HG03097 (cell line): ENCODE measurements at regions not wholly inside any gene's neighbourhood (a gene's known extent, or its start where the extent isn't known, plus 50 kb on each side); places are given as distances from the start of the nearest gene placed in this dataset.

Experiments
- ATAC-seq: cut with Tn5 transposase; IDR thresholded peaks from one replicate; pipeline ENCODE4 v1.9.1; 2021; ENCODE audit not compliant: unreplicated experiment, low FRiP score

DNA sequence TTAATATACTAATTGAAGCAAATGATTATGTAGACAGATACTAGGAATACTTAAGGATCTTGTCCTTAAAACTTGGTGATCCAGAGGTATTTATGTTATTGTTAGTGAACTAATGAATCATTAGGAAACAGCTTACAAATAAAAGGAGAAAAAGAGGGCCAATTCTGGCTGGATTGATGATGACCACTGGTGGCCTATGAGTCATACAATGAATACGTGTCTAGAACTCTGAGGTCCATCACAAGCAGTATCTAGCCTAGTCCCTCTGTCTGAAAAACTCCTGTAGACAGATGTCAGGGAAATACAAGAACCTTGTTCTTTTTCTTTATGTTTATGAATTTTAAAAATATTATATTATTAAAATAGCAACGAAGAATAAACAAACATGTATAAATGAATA lies 51.7 kb upstream of the RTL1 start:
- no peak for ATAC-seq

DNA sequence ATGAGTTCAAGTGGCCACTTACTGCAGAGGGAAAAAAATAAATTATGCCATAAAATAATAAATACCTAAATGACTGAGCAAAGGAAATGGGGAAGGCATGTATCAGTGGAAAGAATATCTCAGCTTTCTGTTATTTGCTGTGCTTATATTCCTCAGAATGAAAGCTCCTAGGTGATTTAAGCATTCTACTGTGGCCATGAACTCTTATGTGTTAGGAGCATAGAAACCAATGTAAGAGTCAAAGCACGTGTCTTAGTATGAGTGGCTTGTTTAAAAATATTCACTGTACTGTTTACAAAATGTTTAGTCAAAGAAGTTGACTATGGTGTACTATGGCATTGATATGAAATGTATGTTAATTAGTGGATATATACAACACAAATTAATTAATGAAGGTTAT lies 59.0 kb upstream of the RTL1 start:
- no peak for ATAC-seq

DNA sequence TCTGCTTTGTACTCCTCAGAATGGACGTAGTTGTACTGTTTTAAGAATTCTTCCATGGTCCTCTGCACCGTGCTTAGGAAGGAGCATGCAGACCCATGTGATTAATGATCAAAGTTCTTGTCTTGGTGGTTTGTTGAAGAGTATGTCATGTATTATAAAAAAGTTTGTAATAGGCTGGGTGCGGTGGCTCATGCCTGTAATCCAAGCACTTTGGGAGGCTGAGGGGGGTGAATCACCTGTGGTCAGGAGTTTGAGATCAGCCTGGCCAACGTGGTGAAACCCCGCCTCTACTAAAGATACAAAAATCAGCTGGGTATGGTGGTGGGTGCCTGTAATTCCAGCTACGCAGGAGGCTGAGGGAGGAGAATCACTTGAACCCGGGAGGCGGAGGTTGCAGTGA lies 61.8 kb upstream of the RTL1 start:
- ATAC-seq: no peak

DNA sequence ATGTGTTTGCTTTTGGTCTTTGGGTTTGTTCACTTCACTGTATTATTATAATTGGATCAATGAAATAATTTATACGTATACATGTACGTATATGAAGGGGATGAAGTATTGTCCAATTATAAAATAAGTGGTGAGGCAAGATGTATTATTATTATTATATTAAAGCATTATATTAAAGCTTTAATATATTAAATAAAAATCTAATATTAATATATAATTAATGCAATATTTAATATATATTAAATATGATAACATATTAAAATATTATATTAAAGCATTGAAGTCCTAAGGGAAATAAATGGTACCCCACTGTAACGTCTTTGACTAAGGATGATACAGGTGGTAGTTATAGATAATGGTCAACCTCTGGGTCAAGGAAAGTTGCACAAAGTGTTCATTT lies 63.7 kb upstream of the RTL1 start:
- no peak for ATAC-seq

DNA sequence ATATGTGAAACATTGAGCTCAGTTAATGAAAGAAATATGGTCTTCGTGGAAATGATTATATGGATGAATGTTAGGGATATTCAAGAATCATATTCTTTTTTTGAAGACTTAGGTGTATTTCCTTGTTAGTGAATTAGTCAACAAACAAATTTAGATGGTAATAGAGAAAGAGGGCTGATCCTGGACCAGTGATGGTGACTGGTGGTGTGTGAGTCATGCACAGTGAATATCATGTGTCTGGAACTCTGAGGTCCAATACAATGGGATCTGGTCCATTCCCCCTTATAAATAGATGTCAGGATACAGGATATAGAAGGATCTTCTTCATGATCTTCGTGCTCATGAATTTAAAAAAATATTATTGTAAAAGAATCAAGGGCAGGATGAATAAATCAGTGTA lies 64.4 kb upstream of the RTL1 start:
- ATAC-seq: no peak

DNA sequence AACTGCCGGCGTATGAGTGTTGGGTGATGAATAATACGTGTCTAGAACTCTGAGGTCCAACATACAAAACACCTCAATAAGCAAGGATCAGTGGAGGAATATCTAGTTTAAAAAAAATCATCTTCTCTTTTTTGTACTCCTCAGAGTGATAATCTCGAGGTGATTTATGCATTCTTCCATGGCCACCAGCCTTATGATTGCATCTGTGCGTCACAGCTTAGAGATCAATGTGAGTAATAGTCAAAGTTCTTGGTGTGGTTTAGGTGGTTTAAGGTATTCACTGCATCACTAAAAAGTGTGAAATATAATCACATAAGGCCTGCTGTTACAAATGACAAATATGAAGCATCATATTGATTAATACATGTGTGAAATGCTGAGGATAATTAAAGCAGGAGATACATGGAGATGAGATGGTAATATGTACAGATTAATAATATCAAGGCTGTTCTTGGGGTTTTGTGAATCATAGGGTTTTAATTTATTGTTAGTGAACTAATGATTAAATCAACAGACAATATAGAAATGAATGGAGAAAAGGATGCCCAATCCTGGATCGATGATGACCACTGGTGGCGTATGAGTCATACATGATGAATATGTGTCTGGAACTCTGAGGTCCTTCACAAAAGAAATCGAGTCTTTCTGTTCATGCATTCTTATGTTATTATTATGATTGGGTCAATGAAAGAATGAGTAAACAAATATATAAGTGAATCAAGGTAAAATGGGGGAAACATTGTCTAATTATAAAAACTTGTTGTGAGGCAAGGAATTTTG lies 68.8 kb upstream of the RTL1 start:
- ATAC-seq: no peak

DNA sequence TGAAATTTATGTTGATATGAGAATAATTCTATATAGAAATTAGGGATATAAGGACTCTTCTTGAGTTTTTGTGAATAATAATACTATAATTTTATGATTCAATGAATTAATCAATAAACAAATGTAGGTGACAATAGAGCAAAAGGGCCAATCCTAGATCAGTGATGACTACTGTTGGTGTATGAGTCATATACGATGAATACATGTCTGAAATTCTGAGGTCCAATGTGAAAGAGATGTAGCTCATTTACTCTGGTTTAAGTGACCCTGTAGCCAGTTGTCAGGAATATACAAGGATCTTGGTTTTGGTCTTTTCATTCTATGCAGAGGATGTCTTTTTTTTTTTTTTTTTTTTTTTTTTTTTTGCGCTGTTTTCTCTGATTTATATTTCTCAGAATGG lies 72.1 kb upstream of the RTL1 start:
- ATAC-seq: no peak

DNA sequence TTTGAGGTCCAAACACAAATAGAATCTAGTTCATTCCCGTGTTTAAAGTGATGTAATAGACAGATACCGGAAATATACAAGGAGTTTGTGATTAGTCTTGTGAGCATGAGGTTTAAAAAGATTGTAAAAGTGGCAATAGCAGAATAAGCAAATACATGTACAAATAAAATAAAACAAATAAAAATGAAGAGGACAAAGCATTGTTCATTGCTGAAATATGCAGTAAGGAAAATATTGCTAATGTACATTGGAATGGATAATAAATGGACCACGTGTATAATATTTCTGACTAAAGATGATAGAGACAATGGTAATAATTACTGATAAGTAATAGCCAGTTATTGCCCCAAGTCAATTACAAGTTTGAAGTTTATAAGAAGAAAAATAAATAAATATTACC lies 75.6 kb upstream of the RTL1 start:
- ATAC-seq: no peak

DNA sequence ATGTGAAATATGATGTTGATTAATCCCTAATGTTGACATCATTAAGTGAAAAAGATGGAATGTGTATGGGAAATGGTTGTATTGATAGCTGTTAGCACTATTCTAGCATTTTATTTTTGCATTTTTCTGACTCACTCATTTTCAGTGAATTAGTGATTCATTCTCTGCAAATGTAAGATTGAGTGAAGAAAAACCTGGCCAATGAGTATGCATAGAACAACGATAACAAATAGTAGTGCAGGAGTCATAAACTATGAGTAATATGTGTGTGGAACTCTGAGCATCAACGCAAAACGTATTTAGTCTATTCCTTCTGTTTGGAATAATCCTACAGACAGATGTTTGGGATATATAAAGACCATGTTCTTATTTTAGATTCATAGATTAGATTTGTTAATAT lies 76.3 kb upstream of the RTL1 start:
- no peak for ATAC-seq

DNA sequence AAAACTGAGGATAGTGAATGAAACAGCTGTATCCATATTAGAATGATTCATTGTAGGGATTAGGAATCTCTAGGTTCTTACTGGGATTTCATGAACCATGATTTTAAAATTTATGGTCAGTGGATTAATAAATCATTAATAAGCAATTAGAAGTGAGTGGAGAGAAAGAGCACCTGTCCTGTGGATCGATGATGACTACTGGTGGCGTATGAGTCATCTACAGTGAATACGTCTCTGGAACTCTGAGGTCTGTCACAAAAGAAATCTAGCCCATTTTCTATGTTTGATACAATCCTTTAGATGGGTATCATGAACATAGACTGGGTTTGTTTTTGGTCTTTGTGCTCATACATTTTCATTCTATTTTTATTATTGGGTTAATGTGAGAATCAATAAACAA lies 77.3 kb upstream of the RTL1 start:
- ATAC-seq: no peak

DNA sequence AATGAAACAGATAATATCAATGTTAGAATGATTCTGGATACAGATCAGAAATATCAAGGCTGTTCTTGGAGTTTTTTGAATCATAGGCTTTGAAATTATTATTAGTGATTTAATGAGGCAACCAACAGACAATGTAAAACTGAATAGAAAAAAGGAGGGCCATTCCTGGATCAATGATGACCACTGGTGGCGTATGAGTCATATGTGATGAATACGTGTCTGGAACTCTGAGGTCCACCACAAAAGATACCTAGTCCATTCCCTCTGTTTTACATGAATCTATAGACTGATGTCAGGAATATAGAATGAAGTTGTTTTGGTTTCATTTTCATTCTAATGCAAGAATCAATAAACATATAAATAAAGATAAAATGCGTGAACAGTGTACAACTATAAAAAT lies 78.3 kb upstream of the RTL1 start:
- no peak for ATAC-seq

DNA sequence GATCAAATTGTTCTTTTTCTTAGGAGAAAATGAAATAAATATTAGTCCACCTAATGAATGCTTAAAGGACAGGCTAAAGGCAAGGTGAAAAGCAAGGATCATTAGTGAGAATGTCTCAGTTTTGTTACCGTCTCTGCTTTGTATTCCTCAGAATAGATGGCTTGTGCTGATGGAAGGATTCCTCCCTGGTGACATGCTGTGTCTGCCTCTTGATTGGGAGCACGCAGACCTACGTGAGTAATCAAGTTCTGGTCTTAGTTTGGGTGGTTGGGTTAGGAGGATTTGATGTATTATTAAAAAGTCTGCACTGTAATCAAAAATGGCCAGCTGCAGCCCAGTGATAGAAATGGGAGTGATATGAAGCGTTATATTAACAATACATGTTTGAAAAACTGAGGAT lies 78.8 kb upstream of the RTL1 start:
- no peak for ATAC-seq

DNA sequence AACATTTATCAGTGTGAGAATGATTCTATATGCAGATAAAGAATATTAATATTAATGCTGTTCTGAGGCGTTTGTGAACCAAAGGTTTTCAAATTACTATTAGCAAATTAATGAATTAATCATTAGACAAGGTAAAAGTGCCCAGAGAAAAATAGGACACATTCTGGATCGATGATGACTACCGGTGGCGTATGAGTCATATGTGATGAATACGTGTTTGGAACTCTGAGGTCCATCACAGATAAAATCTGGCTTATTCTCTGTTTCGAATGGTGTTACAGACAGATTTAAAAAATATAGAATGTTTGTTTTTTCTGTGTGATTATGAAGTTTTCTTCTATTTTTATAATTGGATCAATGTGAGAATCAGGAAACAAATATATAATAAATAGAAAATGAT lies 79.2 kb upstream of the RTL1 start:
- no peak for ATAC-seq

DNA sequence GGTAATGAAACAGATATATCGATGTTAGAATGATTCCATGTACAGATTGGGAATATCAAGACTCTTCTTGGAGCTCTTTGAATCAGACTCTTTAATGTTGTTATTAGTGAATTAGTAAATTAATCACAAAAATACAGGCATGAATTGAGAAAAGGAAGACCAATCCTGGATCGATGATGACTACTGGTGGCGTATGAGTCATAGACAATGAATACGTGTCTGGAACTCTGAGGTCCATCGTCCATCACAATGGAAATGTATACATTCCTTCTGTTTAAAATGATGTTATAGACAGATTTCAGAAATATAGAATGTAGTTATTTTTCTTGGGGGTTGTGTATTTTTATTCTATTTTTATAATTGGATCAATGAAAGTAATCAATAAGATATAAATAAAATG lies 80.2 kb upstream of the RTL1 start:
- ATAC-seq: no peak

DNA sequence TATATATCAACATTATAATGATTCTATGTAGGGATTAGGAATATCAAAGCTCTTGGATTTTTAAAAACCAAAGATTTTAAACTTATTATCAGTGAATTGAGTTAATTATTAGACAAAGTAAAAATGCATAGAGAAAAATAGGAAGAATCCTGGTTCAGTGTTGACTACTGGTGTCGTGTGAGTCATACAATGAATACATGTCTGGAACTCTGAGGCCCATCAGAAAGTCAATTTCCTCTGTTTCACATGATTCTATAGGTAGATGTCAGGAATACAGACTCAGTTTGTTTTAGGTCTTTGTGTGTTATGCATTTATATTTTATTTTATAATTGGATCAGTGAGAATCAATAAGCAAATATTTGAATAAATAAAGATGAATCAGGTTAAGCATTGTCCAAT lies 84.5 kb upstream of the RTL1 start:
- ATAC-seq: no peak

DNA sequence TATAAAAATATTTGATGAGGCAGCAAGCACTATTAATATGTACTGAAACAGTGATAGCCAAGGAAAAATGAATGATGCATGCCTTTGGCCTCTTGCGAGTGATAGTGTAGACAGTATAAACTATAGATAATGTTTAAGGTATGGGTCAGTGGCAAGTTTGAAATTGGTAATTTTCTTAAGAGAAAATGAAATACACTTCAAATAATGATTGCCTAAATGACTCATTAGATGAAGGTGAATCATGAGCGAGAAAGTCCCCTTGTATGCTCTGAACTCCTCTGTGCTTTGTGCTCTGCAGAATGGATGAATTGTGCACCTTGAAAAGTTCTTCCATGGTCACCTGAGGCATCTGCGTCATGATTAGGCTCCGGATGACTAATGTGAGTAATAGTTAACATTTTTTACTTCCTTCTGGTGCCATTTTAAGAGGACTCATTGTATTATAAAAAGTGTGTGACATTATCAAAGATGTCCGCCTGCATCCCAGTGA lies 84.9 kb upstream of the RTL1 start:
- peak; percentile 69 for ATAC-seq

DNA sequence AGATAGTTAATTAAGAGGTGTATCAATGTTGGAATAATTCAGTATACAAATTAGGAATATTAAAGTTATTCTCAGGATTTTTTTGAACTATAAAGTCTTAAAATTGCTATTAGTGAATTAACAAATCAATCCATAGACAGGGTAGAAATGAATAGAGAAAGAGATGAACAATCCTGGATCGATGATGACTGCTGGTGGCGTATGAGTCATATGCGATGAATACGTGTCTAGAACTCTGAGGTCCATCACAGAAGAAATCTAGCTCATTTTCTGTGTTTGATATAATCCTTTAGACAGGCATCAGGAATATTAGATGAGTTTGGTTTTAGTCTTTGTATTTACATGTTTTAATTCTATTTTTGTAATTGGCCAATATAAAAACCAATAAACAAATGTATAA lies 85.4 kb upstream of the RTL1 start:
- no peak for ATAC-seq

DNA sequence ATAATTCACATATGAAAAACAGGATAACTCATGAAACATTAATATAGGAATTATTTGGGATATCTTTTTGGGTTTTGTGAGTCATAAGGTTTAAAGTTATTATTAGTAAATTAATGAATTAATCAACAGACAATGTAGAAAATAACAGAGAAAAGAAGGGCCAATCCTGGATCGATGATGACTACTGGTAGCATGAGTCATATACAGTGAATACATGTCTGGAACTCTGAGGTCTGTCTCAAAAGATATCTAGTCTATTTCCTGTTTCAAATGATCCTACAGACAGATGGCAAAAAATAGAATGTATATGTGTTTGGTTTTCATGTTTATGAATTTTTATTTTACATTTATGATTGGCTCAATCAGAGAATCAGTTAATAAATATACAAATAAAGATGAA lies 86.4 kb upstream of the RTL1 start:
- ATAC-seq: no peak

DNA sequence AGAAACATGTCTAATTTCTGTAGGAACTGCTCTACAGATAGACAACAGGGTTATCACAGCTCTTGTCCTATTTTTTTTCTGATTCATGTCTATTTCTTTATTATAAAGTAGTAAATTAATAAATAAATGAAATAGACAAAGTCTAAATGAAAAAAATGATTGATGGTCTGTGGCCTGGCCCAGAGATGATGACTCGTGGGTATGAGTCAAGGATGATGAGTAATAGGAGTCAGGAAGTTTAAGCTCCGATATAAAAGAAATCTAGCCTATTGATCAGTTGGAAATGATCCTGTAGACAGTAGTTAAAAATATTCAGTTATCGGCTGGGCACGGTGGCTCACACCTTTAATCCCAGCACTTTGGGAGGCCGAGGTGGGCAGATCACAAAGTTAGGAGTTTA lies 90.6 kb upstream of the RTL1 start:
- no peak for ATAC-seq

DNA sequence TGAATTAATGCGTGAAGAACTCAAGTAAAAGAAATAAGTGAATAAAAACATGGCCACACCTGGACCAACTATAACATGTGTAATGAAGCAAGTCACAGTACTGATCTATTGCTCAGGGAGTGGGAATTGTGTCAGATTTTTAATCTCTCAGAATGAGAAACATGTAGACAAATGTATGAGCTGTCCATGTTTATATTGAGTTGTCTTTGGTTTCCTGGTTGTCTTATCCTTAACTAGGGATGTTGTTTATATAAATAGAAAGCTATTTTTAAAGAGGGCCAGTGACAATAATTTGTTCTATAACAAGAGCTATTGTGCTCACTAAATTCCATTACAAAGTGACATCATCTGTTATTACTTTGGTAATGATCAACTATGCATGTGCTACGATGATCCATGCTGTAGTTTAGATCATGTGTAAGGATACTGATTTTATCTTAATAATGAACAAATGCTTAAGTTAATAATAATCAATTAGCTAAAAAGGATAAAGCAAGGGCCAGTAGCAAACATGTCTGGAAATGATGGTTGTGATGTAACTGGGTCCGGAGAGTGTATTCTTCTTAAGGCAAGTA lies 91.3 kb upstream of the RTL1 start:
- ATAC-seq: no peak

DNA sequence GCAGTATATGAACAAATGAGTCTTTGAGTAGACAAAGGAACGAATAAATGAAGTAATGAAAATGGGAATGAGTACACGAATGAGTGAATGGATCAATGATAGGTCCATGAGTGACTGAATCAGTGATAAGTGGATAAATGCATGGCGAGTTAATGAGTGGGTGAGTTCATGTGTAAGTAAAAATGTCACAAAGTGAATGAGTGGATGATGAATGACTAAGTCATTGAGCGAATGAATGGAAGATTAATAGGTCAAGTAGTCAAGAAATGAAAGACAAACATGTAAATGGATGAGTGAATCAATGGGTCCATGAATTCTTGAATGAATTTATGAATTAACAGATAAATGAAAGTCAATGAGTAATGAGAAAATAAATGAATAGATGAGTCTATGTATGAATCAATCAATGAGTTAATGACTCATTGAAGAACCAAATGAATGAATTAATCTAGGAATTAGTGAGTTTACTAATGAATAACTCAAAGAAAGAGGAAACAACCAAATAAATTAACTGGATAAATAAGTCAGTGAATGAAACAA lies 97.3 kb upstream of the RTL1 start:
- ATAC-seq: no peak

DNA sequence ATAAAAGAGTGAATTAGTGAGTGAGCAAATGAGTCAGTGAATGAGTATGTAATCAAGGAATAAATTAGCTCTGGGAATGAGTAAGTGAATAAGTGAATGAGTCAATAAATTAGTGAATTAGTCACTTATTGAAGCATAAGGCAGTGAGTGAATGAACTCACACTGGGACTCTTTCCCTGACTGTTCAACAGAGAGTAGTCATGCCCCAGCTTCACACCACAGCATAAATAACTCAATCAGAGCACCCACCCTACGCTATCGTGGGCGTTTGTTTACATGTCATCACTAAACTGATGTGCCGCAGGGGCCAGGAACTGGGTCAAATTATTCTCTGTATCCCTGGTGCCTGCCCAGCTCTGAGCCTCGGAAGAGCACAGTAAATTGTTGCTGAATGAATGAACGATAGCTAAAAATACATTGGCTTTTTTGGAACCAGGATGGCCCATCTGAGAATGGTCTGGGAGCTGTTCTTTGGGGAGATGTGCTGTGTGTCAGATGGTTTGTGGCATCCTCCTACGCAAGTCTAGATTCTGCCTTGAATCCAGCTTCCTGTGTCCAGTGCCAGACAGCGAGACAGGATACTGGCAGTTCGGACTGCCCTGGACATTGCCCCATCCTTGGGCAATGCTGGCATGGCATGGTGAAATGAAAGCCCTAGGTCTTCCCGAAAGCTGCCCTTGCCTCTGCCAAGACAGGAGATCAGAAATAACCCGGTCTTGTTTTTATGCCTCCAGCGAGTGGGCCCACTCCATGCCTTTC lies 98.0 kb upstream of the RTL1 start:
- no peak for ATAC-seq
